GM12892 (cell line): ENCODE measurements at regions not wholly inside any gene's neighbourhood (a gene's known extent, or its start where the extent isn't known, plus 50 kb on each side); places are given as distances from the start of the nearest gene placed in this dataset.

ENCODE experiments used
- POLR2A ChIP-seq: IDR thresholded peaks from 2 replicates; pipeline ENCODE4 v1.6.1; 2011; ENCODE audit warnings: low read depth, low read length, control low read depth
- POLR2AphosphoS5 ChIP-seq: IDR thresholded peaks from 2 replicates; pipeline ENCODE4 v1.6.1; 2011; ENCODE audit warnings: low read depth, low read length, control low read depth
- TAF1 ChIP-seq: IDR thresholded peaks from 2 replicates; pipeline ENCODE4 v1.6.1; 2011; ENCODE audit warnings: low read depth, mild to moderate bottlenecking, control low read depth, low read length, borderline replicate concordance

DNA sequence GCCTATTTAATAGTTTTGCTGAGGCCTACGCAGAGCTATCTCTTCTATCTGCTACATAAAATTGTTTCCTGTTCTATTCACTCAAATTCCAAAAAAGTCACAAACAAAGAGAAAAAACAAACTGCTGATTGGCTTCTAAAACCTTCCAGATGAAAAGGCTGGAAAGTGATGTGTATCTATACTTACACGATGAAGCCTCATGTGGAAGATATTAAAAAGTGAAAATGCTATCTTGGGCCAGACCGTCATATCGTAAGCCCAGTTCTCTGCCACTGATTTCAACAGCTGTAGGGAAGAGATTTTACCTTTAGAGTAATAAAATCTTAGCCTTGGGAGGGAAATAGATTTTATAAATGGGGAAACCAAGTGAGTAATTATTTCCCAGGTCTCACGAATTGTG is 394.8 kb downstream of the KIF20B start:
- no peak for TF ChIP-seq POLR2A
- TF ChIP-seq TAF1: no peak
- TF ChIP-seq POLR2AphosphoS5: no peak
